GM18907 (cell line): ENCODE measurements at regions not wholly inside any gene's neighbourhood (a gene's known extent, or its start where the extent isn't known, plus 50 kb on each side); places are given as distances from the start of the nearest gene placed in this dataset.

Experiments
- ATAC-seq: cut with Tn5 transposase; IDR thresholded peaks from one replicate; pipeline ENCODE4 v1.9.1; 2021; ENCODE audit warnings: mild to moderate bottlenecking, moderate library complexity; ENCODE audit not compliant: unreplicated experiment

DNA sequence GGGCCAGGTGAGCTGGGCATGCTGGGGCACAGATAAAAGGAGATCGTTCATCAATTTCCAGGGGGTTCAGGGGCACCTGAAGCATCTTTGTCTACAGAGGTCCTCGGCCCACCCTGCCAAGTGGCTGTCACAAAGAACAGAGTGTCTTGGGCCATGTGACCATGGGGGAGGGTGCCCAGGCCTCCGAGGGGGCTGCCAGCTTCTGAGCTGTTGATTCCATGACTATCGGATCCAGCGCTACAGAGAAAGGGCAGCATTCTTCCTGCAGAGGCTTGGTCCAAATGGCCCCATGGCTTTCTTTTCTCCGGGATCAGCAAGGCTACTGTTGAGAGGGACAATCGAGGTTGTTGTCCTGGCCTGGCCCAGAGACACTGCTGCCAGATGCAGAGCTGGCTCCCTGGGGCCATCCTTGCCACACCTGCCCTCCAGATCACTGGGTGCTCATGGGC lies 289.2 kb downstream of the ZSWIM6 start:
- ATAC-seq = no peak

- no peak for ATAC-seq
Measured at GRCh38 chr5:61622156-61622555, 290.1 kb downstream of the ZSWIM6 start.

DNA sequence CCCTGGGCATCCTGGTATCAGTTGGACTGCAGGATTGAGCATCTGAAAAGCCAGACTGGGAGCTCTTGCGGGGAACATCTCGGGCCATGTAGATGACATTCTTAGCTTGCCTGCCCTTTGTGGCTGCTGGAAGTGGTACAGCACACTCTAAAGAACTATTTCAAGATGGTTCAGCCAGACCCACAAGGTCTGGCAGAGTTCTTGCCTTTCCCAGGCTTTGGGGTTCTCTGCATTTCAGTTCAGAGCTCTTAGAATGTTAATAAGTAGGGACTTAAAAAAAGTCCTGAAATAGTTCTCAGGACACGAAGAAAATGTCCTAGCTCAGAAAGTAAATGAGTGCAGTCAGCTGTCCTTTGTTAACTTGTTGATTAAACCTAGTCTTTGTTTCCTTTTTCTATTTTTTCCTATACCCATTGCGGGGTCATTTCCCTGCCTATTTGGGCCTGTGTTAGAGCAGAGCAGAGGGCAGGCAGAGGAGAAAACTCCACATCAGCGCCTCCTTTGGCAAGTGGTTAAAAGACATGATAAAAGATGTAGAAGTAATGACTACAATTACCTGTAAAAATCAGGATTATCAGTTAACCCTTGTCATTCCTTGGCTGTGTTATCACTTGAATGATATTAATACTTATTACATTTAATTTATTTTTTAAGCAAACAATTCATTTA lies 291.5 kb downstream of the ZSWIM6 start:
- no peak for ATAC-seq

DNA sequence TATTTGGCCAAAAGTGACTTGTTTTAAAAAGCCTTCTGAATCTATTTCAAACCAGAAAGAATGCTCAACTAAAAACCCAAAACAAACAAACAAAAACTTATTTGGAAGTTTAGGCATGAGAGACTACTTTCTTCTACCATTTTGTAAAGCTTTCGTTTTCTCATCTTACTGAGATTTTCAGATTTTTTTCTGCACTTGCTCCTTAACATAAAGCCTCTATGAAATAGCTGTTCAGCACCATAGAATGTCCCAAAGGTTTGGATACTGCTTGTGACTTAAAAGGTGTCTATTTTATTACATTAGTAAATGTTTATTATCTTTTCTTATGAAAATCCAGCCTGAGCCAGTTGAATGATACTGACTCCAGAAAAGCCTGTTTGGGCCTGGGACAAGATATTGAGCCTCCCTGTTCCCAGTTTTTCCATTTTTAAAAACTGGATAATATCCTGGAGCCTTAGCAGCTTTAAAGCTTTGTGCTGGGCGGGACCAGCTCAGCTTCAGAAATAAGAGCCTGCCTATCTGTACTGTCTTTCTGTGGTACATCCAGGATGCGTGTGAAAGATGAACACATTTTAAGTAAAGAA lies 292.6 kb downstream of the ZSWIM6 start:
- no peak for ATAC-seq

DNA sequence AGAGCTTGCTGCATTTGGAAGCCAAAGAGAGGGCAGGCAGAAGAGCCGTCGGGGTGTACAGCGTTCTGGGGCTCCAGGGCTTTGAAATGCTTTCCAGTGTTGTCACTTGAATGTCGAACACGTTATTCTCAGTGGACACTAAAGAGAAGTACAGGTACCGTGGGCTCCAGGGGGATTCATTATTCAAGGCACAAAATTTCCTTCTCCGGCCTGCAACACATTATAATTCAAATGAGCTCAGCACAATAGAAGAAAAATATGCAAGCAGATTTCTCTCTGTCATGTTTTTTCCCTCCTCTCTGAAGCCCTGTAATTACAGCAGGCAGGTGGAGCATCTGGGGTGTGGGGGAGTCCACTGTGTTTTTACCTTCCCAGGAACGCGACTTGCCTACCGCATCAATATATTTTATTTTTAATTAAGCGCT lies 293.1 kb downstream of the ZSWIM6 start:
- no peak for ATAC-seq

DNA sequence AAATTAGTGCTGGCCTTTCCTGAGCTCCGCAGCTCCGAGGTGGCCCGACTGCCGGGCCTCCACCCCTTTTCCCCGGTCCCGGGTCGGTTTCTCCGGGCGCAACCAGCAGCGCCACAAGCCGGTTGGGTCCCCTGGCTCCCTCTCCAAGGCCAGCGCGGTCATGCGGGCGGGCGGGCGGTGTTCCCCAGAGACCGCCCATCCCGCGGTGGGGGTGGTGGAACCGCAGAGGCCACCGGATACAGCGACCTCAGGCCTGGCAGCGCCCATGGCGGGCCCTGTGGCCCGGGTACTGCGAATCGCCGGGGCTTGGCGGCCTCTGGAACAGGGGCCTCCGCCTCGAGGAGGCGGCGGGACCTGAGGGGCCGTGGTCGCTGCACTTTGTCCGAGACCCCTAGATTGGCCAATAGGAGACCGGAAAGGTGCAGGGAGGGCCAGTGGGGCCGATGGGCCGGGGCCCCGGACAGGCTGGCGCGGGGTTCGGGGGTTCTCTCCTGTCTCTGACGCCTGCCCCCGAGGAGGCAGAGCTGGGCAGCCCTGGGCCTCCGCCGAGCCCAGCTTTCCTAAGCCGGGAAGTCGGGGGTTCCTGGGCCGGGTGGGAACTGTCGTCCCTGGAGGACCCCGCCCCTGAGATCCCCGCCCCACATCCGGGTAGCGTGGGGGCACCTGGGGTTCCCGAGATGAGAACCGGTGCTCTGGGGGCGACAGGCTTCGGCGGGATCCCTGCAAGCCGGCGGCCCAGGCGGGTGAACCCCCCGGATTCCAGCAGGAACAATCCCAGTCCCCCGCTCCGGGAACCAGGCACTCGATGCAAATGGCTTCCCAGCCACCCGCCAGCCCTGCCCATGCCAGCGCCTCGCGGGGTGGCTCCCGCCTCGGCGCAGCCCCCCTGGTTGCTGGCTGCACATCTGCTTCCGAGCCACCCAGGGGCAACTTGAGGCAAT lies 293.9 kb downstream of the ZSWIM6 start:
- peak; percentile 82 for ATAC-seq

GRCh38 chr5:61626639-61627282 lies 294.7 kb downstream of the ZSWIM6 start:
- peak; percentile 31 for ATAC-seq

- ATAC-seq = no peak
Measured at GRCh38 chr5:61627531-61627930, 295.5 kb downstream of the ZSWIM6 start.

DNA sequence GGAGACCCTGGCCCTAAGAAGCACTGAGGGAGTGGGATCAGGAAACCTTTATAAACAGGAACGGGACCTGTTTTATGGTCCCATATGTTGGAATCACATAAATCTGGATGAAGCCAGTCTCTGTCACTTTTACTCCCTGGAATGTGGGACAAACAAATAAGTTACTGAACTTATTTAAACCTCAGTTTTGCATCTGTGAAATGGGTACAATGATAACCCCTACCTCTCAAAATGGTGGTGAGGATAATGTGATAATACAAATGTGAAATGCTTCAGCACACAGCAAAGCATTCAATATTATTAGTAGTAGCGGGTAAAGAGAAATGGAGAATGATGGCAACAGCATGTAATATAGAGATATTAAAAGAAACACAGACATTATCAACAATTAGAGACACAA lies 298.9 kb downstream of the ZSWIM6 start:
- ATAC-seq = no peak

DNA sequence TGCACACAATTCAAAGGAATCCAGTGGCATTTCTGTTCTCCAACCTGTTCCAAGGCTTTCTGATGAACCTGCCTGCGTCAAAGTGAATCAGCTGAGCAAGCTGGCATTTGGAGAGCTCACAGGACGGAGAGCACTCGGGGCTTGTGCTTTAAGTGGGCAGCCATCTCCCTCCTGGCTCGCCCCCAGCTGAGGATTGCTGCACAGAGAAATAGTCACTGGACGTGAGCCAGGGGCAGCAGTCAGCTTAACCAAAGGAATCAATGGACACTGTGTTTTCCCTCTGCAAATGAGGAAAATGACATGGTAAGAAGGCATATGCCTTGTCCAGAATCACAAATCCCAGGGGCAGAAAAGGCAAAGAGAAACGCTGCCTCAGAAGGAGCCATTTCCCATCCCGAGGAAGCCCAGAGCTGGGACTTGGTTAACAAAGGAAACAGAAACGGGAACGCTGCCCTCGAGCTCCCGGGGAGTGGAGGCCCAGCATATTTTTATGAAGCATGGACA lies 299.4 kb downstream of the ZSWIM6 start:
- ATAC-seq = no peak

GRCh38 chr5:61632064-61632463 lies 300.0 kb downstream of the ZSWIM6 start:
- no peak for ATAC-seq

- ATAC-seq = no peak
Measured at GRCh38 chr5:61635271-61635670, 303.2 kb downstream of the ZSWIM6 start.

DNA sequence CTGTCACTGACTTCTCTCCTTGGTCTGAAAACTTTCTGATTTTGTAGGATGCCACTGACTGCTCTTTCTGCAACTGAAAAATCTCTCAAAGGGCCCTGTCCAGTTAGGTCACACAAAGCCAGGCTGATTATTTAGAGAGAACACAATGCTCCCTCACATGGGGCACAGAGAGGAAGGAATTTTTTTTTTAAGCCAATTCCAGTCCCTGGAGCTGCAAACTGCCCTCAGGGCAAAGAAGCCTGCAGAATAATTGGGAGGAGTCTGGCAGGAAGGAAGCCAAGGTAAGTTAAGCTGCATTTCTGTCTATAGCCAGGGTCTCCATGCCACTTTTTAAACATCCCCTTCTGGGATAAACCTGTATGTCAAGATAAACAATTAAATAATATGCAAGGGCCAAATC lies 305.5 kb downstream of the ZSWIM6 start:
- ATAC-seq = no peak

- no peak for ATAC-seq
Measured at GRCh38 chr5:61638476-61638875, 306.4 kb downstream of the ZSWIM6 start.

DNA sequence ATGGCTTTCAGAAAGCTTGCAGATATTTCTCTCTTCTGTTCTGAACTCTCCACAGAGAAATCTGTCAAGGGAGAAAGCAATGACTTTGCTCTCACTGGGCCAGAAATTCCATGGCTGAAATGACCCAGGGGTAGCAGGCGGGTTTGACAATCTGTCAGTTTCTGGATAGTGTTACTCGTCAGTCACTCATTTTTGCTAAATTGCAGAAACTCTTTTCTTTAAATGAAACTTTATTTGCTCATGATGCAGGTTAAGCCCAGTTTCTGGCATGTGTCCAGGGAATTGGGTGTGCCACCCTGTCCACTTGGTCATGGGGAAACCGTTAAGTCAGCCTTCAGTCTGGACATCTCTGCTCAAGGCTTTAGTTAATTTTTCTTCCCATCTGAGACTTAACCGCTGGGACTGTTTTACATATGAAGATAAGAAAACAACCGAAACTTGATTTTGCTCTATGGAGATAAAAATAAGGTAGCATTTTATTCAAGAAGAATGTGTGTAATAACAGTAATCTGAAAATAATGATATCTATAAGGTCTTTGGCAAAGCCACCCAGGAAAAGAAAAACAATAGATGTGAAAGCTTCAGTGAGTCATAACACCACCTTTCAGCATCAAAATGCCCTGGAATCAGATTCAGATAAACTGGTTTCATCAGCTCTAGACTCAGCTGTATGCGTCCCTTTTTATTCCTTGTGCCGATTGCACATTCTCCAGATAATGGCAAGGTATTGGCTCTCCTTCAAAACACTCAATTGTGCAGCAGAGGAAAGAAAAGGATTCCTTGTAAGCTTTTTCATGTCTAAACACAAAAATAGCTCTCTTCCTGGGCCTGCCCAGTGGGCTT lies 308.3 kb downstream of the ZSWIM6 start:
- ATAC-seq = no peak

GRCh38 chr5:61641748-61642565 lies 309.9 kb downstream of the ZSWIM6 start:
- no peak for ATAC-seq

DNA sequence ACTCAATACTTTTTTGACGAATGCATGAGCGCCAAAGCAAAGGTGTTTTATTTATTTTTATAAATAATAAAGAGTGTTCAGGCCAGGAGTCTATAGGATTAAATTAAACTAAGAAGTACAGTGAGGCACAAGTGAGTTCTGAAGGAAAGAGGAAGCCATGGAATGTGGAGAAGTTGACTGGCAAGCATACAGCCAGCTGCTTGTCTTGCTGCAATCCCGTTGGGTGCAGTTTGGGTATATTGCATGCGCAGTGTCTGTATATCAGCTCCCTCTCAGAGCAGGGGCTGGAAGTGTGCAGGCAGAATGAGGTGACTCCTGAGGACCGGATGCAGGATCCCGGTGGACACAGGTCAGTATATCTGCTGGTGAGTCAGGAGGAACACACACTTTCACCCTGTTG lies 315.6 kb downstream of the ZSWIM6 start:
- no peak for ATAC-seq

- no peak for ATAC-seq
Measured at GRCh38 chr5:61649231-61649630, 317.2 kb downstream of the ZSWIM6 start.

DNA sequence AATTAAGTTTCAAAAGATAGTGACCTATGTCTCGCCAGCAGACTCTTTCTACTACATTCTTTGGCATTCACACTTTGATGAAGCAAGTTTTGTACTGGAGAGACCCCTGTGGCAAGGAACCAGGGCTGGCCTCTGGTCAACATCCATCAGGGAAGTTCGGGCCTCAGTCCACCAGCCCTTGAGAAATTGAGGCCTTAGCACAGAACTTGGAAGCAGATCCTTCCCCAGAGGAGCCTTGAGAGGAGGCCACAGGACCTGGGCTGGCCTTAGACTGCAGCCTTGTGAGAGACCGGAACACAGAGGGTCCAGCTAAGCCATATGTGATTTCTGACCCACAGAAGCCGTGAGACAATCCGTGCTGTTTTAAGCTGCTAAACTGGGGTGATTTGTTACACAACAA lies 317.9 kb downstream of the ZSWIM6 start:
- no peak for ATAC-seq
